ENCODE measurements at regions not wholly inside any gene's neighbourhood (a gene's known extent, or its start where the extent isn't known, plus 50 kb on each side); places are given as distances from the start of the nearest gene placed in this dataset.

DNA sequence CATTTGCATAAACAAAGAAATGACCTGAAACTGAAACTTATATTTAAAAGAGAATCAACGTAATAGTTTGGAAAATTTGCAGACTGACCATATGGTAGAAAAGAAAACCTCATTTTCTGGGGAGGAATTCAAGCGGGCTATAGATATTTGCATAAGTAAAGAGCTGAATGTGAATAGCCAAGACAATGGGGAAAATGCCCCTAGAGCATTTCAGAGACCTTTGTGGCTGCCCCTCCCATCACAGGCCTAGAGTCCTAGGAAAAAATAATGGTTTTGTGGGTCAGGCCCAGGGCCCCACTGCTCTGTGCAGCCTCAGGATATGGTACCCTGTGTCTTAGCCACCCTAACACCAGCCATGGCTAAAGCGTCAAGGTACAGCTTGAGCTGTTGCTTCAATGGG lies 480.6 kb upstream of the MBL2 start:
- TF ChIP-seq, protein P1, sequence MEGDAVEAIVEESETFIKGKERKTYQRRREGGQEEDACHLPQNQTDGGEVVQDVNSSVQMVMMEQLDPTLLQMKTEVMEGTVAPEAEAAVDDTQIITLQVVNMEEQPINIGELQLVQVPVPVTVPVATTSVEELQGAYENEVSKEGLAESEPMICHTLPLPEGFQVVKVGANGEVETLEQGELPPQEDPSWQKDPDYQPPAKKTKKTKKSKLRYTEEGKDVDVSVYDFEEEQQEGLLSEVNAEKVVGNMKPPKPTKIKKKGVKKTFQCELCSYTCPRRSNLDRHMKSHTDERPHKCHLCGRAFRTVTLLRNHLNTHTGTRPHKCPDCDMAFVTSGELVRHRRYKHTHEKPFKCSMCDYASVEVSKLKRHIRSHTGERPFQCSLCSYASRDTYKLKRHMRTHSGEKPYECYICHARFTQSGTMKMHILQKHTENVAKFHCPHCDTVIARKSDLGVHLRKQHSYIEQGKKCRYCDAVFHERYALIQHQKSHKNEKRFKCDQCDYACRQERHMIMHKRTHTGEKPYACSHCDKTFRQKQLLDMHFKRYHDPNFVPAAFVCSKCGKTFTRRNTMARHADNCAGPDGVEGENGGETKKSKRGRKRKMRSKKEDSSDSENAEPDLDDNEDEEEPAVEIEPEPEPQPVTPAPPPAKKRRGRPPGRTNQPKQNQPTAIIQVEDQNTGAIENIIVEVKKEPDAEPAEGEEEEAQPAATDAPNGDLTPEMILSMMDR (IDR thresholded peaks at IDR 0.05): no peak
- TF ChIP-seq POLR2A (IDR thresholded peaks at IDR 0.05): no peak
